SIG-M5 (cell line): ENCODE measurements at regions not wholly inside any gene's neighbourhood (a gene's known extent, or its start where the extent isn't known, plus 50 kb on each side); places are given as distances from the start of the nearest gene placed in this dataset.

ENCODE experiments used
- DNase-seq: peaks from one replicate; lab custom pipeline; 2025; lab: John Stamatoyannopoulos, UW

GRCh38 chr6:45830441-45831139 is 185.1 kb downstream of the CLIC5 start:
- DNase-seq, result no peak

- DNase-seq, result no peak
These were observed 185.8 kb downstream of the CLIC5 start for GRCh38 chr6:45829873-45830272.

- no peak for DNase-seq
These were observed 187.6 kb downstream of the CLIC5 start for GRCh38 chr6:45827952-45828530.

GRCh38 chr6:45822873-45823272 is 192.8 kb downstream of the CLIC5 start:
- DNase-seq, result no peak

- DNase-seq, result no peak
These were observed 193.3 kb downstream of the CLIC5 start for GRCh38 chr6:45822246-45822812.

- DNase-seq, result no peak
These were observed 197.0 kb downstream of the CLIC5 start for GRCh38 chr6:45818655-45819054.

GRCh38 chr6:45816674-45817297 is 198.9 kb downstream of the CLIC5 start:
- no peak for DNase-seq

GRCh38 chr6:45815466-45816125 is 200.1 kb downstream of the CLIC5 start:
- no peak for DNase-seq

GRCh38 chr6:45814772-45815171 is 200.9 kb downstream of the CLIC5 start:
- no peak for DNase-seq

- DNase-seq, result no peak
These were observed 201.7 kb downstream of the CLIC5 start for GRCh38 chr6:45813943-45814342.

- no peak for DNase-seq
These were observed 202.7 kb downstream of the CLIC5 start for GRCh38 chr6:45812922-45813321.

GRCh38 chr6:45808917-45809316 is 206.7 kb downstream of the CLIC5 start:
- DNase-seq, result no peak

- DNase-seq, result no peak
These were observed 207.5 kb downstream of the CLIC5 start for GRCh38 chr6:45808042-45808645.

- no peak for DNase-seq
These were observed 208.2 kb downstream of the CLIC5 start for GRCh38 chr6:45807311-45808041.

GRCh38 chr6:45806172-45806571 is 209.5 kb downstream of the CLIC5 start:
- no peak for DNase-seq

- no peak for DNase-seq
These were observed 212.6 kb downstream of the CLIC5 start for GRCh38 chr6:45803071-45803470.

- DNase-seq, result no peak
These were observed 214.0 kb downstream of the CLIC5 start for GRCh38 chr6:45801471-45802289.

- DNase-seq, result no peak
These were observed 214.7 kb downstream of the CLIC5 start for GRCh38 chr6:45800911-45801310.

GRCh38 chr6:45795678-45796077 is 220.0 kb downstream of the CLIC5 start:
- no peak for DNase-seq

- DNase-seq, result no peak
These were observed 221.2 kb downstream of the CLIC5 start for GRCh38 chr6:45794465-45794864.
